ENCODE measurements at regions not wholly inside any gene's neighbourhood (a gene's known extent, or its start where the extent isn't known, plus 50 kb on each side); places are given as distances from the start of the nearest gene placed in this dataset.

- Histone ChIP-seq H3K27me3 (ENCODE audit: insufficient read depth, low read depth, low read length) (no peaks in the 10 kb centered on the region), H3K27ac (ENCODE audit: low read length) (no peak overlapping the region), H4K20me1 (ENCODE audit: insufficient read depth) (no peaks in the 10 kb centered on the region), H3K79me2 (replicated peaks; ENCODE audit: insufficient read depth, low read length) (no peaks in the 10 kb centered on the region), H3K4me3 (ENCODE audit: low read length) (no peak overlapping the region), H3K9me3 (ENCODE audit: low read length) (no peaks in the 10 kb centered on the region), H3F3A (ENCODE audit: insufficient read depth, low read length, poor library complexity, severe bottlenecking) (no peaks in the 10 kb centered on the region), H3K36me3 (ENCODE audit: insufficient read depth, low read length) (no peaks in the 10 kb centered on the region), H3K9me2 (ENCODE audit: insufficient read depth, low read length) (no peaks in the 10 kb centered on the region), H2AFZ (ENCODE audit: low read depth, low read length) (no peak overlapping the region), H3K4me2 (ENCODE audit: low read length) (no peak overlapping the region), H3K9ac (ENCODE audit: low read length) (no peak overlapping the region)
- no peak for TF ChIP-seq EP300 (conservative IDR thresholded peaks at IDR 0.05; ENCODE audit: poor library complexity, severe bottlenecking)
- TF ChIP-seq MXI1 (conservative IDR thresholded peaks at IDR 0.05; ENCODE audit: poor library complexity, severe bottlenecking): no peak
Measured at GRCh38 chr12:76156314-76156713, 71.8 kb upstream of the NAP1L1 start.

GRCh38 chr12:76155157-76155670, 70.7 kb upstream of the NAP1L1 start:
- Histone ChIP-seq H3K9me3 (ENCODE audit: low read length) (no peaks in the 10 kb centered on the region), H3K9me2 (ENCODE audit: insufficient read depth, low read length) (no peaks in the 10 kb centered on the region), H3K9ac (ENCODE audit: low read length) (no peak overlapping the region), H3F3A (ENCODE audit: insufficient read depth, low read length, poor library complexity, severe bottlenecking) (no peaks in the 10 kb centered on the region), H3K36me3 (ENCODE audit: insufficient read depth, low read length) (no peaks in the 10 kb centered on the region), H3K79me2 (replicated peaks; ENCODE audit: insufficient read depth, low read length) (no peaks in the 10 kb centered on the region), H3K27ac (ENCODE audit: low read length) (no peak overlapping the region), H3K4me2 (ENCODE audit: low read length) (no peak overlapping the region), H2AFZ (ENCODE audit: low read depth, low read length) (no peak overlapping the region), H4K20me1 (ENCODE audit: insufficient read depth) (no peaks in the 10 kb centered on the region), H3K27me3 (ENCODE audit: insufficient read depth, low read depth, low read length) (no peaks in the 10 kb centered on the region), H3K4me3 (ENCODE audit: low read length) (no peak overlapping the region)
- no peak for TF ChIP-seq SMC3 (conservative IDR thresholded peaks at IDR 0.05; ENCODE audit: poor library complexity)
- no peak for TF ChIP-seq CTCF (IDR thresholded peaks at IDR 0.05; ENCODE audit: poor library complexity, severe bottlenecking)
- TF ChIP-seq EP300 (conservative IDR thresholded peaks at IDR 0.05; ENCODE audit: poor library complexity, severe bottlenecking): no peak
- TF ChIP-seq RAD21 (conservative IDR thresholded peaks at IDR 0.05): no peak
- TF ChIP-seq POLR2AphosphoS5 (IDR thresholded peaks at IDR 0.05): no peak
- TF ChIP-seq MXI1 (conservative IDR thresholded peaks at IDR 0.05; ENCODE audit: poor library complexity, severe bottlenecking): no peak
- no peak for TF ChIP-seq REST (IDR thresholded peaks at IDR 0.05; ENCODE audit: borderline replicate concordance)
- no peak for TF ChIP-seq TAF1 (IDR thresholded peaks at IDR 0.05; ENCODE audit: low read depth)
- TF ChIP-seq EZH2 (IDR thresholded peaks at IDR 0.05; ENCODE audit: borderline replicate concordance, insufficient read depth, low read length, poor library complexity, severe bottlenecking): no peak

GRCh38 chr12:76153616-76154015, 69.1 kb upstream of the NAP1L1 start:
- H3K4me3 ChIP-seq (ENCODE audit: low read length): no peak overlapping the region
- no peak overlapping the region for H3K27ac ChIP-seq (ENCODE audit: low read length)
- H3K9ac ChIP-seq (ENCODE audit: low read length): no peak overlapping the region
- H3K9me3 ChIP-seq (ENCODE audit: low read length): no peaks in the 10 kb centered on the region
- no peak for TF ChIP-seq POLR2AphosphoS5 (IDR thresholded peaks at IDR 0.05)
- TF ChIP-seq EP300 (conservative IDR thresholded peaks at IDR 0.05; ENCODE audit: poor library complexity, severe bottlenecking): no peak
- TF ChIP-seq CTCF (IDR thresholded peaks at IDR 0.05; ENCODE audit: poor library complexity, severe bottlenecking): no peak
- TF ChIP-seq RAD21 (conservative IDR thresholded peaks at IDR 0.05): no peak
- TF ChIP-seq MXI1 (conservative IDR thresholded peaks at IDR 0.05; ENCODE audit: poor library complexity, severe bottlenecking): no peak
- no peak for TF ChIP-seq TAF1 (IDR thresholded peaks at IDR 0.05; ENCODE audit: low read depth)
- no peak for TF ChIP-seq SMC3 (conservative IDR thresholded peaks at IDR 0.05; ENCODE audit: poor library complexity)
- no peak for TF ChIP-seq REST (IDR thresholded peaks at IDR 0.05; ENCODE audit: borderline replicate concordance)
- no peak for TF ChIP-seq EZH2 (IDR thresholded peaks at IDR 0.05; ENCODE audit: borderline replicate concordance, insufficient read depth, low read length, poor library complexity, severe bottlenecking)
- H3K9me2 ChIP-seq (ENCODE audit: insufficient read depth, low read length): no peaks in the 10 kb centered on the region
- H3K79me2 ChIP-seq (replicated peaks; ENCODE audit: insufficient read depth, low read length): no peaks in the 10 kb centered on the region
- no peaks in the 10 kb centered on the region for H3F3A ChIP-seq (ENCODE audit: insufficient read depth, low read length, poor library complexity, severe bottlenecking)
- H3K27me3 ChIP-seq (ENCODE audit: insufficient read depth, low read depth, low read length): no peaks in the 10 kb centered on the region
- H3K36me3 ChIP-seq (ENCODE audit: insufficient read depth, low read length): no peaks in the 10 kb centered on the region
- no peak overlapping the region for H3K4me2 ChIP-seq (ENCODE audit: low read length)
- H2AFZ ChIP-seq (ENCODE audit: low read depth, low read length): no peak overlapping the region
- no peaks in the 10 kb centered on the region for H4K20me1 ChIP-seq (ENCODE audit: insufficient read depth)

Measured in neural cell (in vitro differentiated cells).